Gastrocnemius medialis (tissue), 4 donors: ENCODE measurements at regions not wholly inside any gene's neighbourhood (a gene's known extent, or its start where the extent isn't known, plus 50 kb on each side); places are given as distances from the start of the nearest gene placed in this dataset.
"Not testable (repeated sequence)": the region's sequence is repeated elsewhere in the genome, so short reads cannot be mapped to it uniquely, and the experiment has no call there.

Source experiments
- ATAC-seq, 2 donors: fragments of 150-250 bp; one replicate each; pipeline ENCODE4 v1.9.1; 2016
- DNase-seq, 2 donors: peaks; one replicate each; pipeline ENCODE4 v3.0.0-alpha.2; 2019
- H3K27ac ChIP-seq, 4 donors: fragments of 200-600 bp; sonication (generic); 1 replicate in 1 of 4; 2 replicates in 3 of 4; pipeline ENCODE4 v1.5.1; 2016 to 2018; ENCODE audit warnings: mild to moderate bottlenecking in 2 of 4, moderate library complexity in 1 of 4
- H3K27me3 ChIP-seq, 3 donors: fragments of 200-600 bp; sonication (generic) in 2 of 3; 1 replicate in 1 of 3; 2 replicates in 2 of 3; pipeline versions ENCODE4 v1.5.1 to v1.6.0; 2016 to 2019; ENCODE audit warnings: mild to moderate bottlenecking in 1 of 3, moderate library complexity in 1 of 3
- H3K36me3 ChIP-seq, 2 donors: fragments of 200-600 bp; sonication (generic) in 1 of 2; one replicate each; pipeline ENCODE4 v1.5.1; 2017 to 2018
- H3K4me1 ChIP-seq, 2 donors: fragments of 200-600 bp; sonication (generic) in 1 of 2; one replicate each; pipeline ENCODE4 v1.5.1; 2016 to 2017; ENCODE audit warnings: mild to moderate bottlenecking in 2 of 2
- H3K4me3 ChIP-seq, 4 donors: fragments of 200-600 bp; sonication (generic) in 3 of 4; 1 replicate in 1 of 4; 2 replicates in 3 of 4; pipeline ENCODE4 v1.5.1; 2016 to 2019; ENCODE audit warnings: mild to moderate bottlenecking in 2 of 4
- H3K9me3 ChIP-seq, 3 donors: fragments of 200-600 bp; sonication (generic) in 2 of 3; 1 replicate in 1 of 3; 2 replicates in 2 of 3; pipeline ENCODE4 v1.5.1; 2016 to 2019
- POLR2A ChIP-seq, 2 donors: fragments of 450-650 bp; IDR thresholded peaks; one replicate each; pipeline ENCODE4 v1.6.1; 2017; ENCODE audit warnings: antibody characterized with exemption in 2 of 2, mild to moderate bottlenecking in 2 of 2, moderate library complexity in 2 of 2
- in situ Hi-C, 4 donors: fragments of 200-750 bp; cut with MboI; loops; one replicate each; pipeline versions ENCODE4 v1.15.0 to v1.8.0; 2017; ENCODE audit warnings: low sequenced_read_pairs in 4 of 4
- intact Hi-C: fragments of 100-400 bp; cut with DNase I; formaldehyde crosslinking; loops from one replicate; pipeline ENCODE4 v1.15.1; 2023; ENCODE audit warnings: low total_unique reads
- TF ChIP-seq, protein P1 (sequence below), 5 experiments: fragments of 450-650 bp in 3 of 5; fragments of 200-600 bp in 2 of 5; sonication (generic) in 2 of 5; IDR thresholded peaks in 4 of 5; conservative IDR thresholded peaks in 1 of 5; 1 replicate in 4 of 5; 2 replicates in 1 of 5; pipeline ENCODE4 v1.5.1; 2016 to 2019; ENCODE audit warnings: antibody characterized with exemption in 5 of 5, mild to moderate bottlenecking in 3 of 5, moderate library complexity in 3 of 5

DNA sequence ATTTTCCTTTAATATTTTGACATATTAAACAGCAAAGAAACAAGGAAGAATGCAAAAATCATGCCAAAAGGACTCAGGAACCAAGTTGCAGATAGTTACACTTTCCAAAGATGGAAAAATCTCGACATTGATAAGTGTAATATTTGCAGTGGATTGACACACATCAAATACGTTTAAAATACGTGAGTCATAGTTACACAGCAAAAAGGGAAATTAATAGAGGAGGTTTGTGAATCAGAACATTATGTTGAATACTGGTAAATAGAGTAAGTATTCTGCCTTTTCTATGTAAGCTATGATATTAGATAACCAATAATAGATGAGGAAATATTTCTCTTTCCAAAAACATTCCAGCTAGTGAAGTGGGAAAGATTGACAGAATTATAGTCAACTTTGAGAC is 1761.3 kb upstream of the IGFBP7 start:
- in situ Hi-C loops: loop anchor here in 2 of 4 donors (25.0 kb wide), 1 partner anchor 91 kb away; no protein-coding TSS in a partner anchor
- H3K36me3 ChIP-seq: no peaks in the 10 kb centered on the region

DNA sequence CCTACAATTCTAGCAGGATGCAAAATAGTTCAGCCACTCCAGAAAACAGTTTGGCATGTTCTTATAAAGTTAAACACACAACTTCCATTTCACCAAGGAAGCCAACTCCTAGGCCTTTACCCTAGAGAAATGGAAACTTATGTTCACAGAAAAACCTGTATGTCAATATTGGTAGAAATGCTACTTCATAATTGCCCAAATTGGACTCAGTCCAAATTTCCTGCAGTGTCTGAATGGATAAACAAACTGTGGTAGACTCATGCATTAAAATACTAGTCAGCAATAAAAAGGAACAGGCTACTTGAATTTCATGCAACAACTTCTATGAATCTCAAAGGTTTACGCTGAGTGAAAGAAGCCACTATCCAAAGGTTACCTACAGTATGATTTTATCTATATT is 1738.8 kb upstream of the IGFBP7 start:
- Histone ChIP-seq H3K27ac (no peak overlapping the region), H3K27me3 (no peaks in the 10 kb centered on the region), H3K9me3 (no peaks in the 10 kb centered on the region), H3K36me3 (no peaks in the 10 kb centered on the region), H3K4me1 (no peaks in the 10 kb centered on the region), H3K4me3 (no peak overlapping the region)
- no peak for ATAC-seq
- TF ChIP-seq POLR2A (IDR thresholded peaks at IDR 0.05): no peak
- TF ChIP-seq, protein P1, sequence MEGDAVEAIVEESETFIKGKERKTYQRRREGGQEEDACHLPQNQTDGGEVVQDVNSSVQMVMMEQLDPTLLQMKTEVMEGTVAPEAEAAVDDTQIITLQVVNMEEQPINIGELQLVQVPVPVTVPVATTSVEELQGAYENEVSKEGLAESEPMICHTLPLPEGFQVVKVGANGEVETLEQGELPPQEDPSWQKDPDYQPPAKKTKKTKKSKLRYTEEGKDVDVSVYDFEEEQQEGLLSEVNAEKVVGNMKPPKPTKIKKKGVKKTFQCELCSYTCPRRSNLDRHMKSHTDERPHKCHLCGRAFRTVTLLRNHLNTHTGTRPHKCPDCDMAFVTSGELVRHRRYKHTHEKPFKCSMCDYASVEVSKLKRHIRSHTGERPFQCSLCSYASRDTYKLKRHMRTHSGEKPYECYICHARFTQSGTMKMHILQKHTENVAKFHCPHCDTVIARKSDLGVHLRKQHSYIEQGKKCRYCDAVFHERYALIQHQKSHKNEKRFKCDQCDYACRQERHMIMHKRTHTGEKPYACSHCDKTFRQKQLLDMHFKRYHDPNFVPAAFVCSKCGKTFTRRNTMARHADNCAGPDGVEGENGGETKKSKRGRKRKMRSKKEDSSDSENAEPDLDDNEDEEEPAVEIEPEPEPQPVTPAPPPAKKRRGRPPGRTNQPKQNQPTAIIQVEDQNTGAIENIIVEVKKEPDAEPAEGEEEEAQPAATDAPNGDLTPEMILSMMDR (IDR thresholded peaks at IDR 0.05 in 4 of 5, conservative IDR thresholded peaks at IDR 0.05 in 1 of 5): no peak
- in situ Hi-C loops (no loop called here), intact Hi-C loops (no loop called here)
- DNase-seq: no peak

More for the DNA sequence above, 1761.3 kb upstream of the IGFBP7 start:
- H3K9me3 ChIP-seq: no peaks in the 10 kb centered on the region
- no peaks in the 10 kb centered on the region for H3K27me3 ChIP-seq
- intact Hi-C loops: no loop called here
- no peak overlapping the region for H3K4me3 ChIP-seq
- ATAC-seq: no peak
- H3K4me1 ChIP-seq: no peaks in the 10 kb centered on the region
- no peak overlapping the region for H3K27ac ChIP-seq
- DNase-seq: no peak
- TF ChIP-seq, protein P1 (IDR thresholded peaks at IDR 0.05 in 4 of 5, conservative IDR thresholded peaks at IDR 0.05 in 1 of 5): no peak
- no peak for TF ChIP-seq POLR2A (IDR thresholded peaks at IDR 0.05)

DNA sequence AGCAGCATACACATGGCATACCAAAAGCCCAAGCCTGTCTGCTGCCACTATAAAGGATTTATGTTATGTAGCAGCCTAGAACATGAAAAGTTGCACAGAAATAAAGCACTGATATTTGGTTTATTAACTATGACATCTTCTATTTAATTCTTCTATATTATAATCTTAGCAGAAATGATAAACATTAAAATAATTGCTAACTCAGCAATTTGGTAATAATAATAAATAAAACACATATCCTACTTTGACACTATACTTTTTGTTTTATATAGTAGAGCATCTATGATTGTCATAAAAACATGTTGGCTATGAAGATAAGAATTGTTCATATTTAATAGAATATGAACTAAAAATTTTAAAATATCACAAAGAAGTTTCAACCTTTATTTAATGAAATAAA is 1733.3 kb upstream of the IGFBP7 start:
- H3K4me1 ChIP-seq: no peaks in the 10 kb centered on the region
- no peak overlapping the region for H3K27ac ChIP-seq
- in situ Hi-C loops: no loop called here
- H3K36me3 ChIP-seq: no peaks in the 10 kb centered on the region
- TF ChIP-seq POLR2A (IDR thresholded peaks at IDR 0.05): no peak
- TF ChIP-seq, protein P1 (IDR thresholded peaks at IDR 0.05 in 4 of 5, conservative IDR thresholded peaks at IDR 0.05 in 1 of 5): no peak
- no peaks in the 10 kb centered on the region for H3K9me3 ChIP-seq
- no peaks in the 10 kb centered on the region for H3K27me3 ChIP-seq
- DNase-seq: no peak
- ATAC-seq: no peak
- H3K4me3 ChIP-seq: no peak overlapping the region
- intact Hi-C loops: no loop called here

DNA sequence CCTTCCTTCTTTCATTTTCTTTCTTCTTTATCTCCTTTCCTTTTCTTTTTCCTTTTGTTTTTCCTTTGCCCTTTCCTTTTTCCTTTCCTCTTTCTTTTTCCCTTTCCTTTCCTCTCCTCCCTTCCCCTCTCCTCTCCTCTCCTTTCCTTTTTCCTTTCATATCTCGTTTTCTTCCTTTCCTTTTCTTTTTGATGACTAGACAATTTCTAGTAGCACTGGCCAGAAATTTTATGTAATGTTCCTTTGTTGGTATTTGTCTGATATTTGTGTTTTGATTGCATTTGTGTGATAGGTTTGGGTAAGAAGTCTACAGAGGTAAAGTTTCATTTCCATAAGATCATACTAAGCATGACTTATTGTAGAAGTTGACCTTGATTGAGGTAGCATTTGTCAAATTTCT is 1722.9 kb upstream of the IGFBP7 start:
- no peak for TF ChIP-seq POLR2A (IDR thresholded peaks at IDR 0.05)
- TF ChIP-seq, protein P1 (IDR thresholded peaks at IDR 0.05 in 4 of 5, conservative IDR thresholded peaks at IDR 0.05 in 1 of 5): no peak
- intact Hi-C loops: no loop called here
- DNase-seq: no peak
- H3K4me3 ChIP-seq: no peak overlapping the region
- H3K27ac ChIP-seq: no peak overlapping the region
- no peak for ATAC-seq
- in situ Hi-C loops: no loop called here
- H3K27me3 ChIP-seq: no peaks in the 10 kb centered on the region
- no peaks in the 10 kb centered on the region for H3K9me3 ChIP-seq
- H3K36me3 ChIP-seq: no peaks in the 10 kb centered on the region
- H3K4me1 ChIP-seq: no peaks in the 10 kb centered on the region

DNA sequence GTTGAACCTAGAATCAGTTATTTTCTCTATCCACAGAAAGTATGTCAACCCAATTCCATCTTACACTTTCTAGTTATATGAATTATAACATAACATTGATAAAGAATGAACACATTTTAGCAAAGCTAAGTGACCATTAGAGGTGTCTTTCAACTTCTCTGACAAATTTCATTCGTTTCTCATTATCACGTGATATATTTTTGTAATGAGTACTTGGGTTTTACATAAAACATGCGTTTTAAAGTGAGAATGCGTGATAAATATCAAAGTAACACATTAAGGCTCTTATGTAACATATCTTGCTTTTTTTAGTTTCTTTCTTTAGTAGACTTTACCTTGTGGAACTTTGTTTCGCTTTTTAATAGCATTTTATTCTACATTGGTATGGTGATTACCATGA is 1715.1 kb upstream of the IGFBP7 start:
- in situ Hi-C loops (no loop called here), intact Hi-C loops (no loop called here)

DNA sequence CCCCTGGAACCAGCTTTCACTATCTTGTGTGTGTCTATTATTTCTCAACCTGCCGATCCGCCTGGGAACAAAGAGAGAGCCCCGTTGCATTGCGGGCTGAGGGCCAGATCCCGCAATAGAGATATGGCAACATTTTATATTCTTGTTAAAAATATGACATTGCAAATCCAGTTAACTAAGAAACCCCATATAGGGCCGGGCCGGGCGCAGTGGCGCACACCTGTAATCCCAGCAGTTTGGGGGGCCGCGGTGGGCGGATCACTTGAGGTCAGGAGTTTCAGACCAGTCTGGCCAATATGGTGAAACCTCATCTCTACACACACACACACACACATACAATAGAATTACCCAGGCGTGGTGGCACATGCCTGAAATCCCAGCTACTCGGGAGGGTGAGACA is 1708.4 kb upstream of the IGFBP7 start:
- H3K36me3 ChIP-seq, H3K4me3 ChIP-seq, DNase-seq, H3K27ac ChIP-seq, H3K27me3 ChIP-seq, ATAC-seq, H3K4me1 ChIP-seq, intact Hi-C loops, in situ Hi-C loops, H3K9me3 ChIP-seq: not testable (repeated sequence)

More for the DNA sequence above, 1715.1 kb upstream of the IGFBP7 start:
- no peaks in the 10 kb centered on the region for H3K4me1 ChIP-seq
- no peak overlapping the region for H3K27ac ChIP-seq
- TF ChIP-seq, protein P1 (IDR thresholded peaks at IDR 0.05 in 4 of 5, conservative IDR thresholded peaks at IDR 0.05 in 1 of 5): no peak
- no peak for TF ChIP-seq POLR2A (IDR thresholded peaks at IDR 0.05)
- H3K27me3 ChIP-seq: no peaks in the 10 kb centered on the region
- no peaks in the 10 kb centered on the region for H3K36me3 ChIP-seq
- H3K4me3 ChIP-seq: no peak overlapping the region
- H3K9me3 ChIP-seq: no peaks in the 10 kb centered on the region
- DNase-seq: no peak
- ATAC-seq: no peak
